DOHH2 (cell line): ENCODE measurements at regions not wholly inside any gene's neighbourhood (a gene's known extent, or its start where the extent isn't known, plus 50 kb on each side); places are given as distances from the start of the nearest gene placed in this dataset.

Experiments
- H3F3A ChIP-seq: fragments of 200-600 bp; sonication (generic), shearing (Covaris generic); 2 replicates; pipeline ENCODE4 v1.6.0; 2016; ENCODE audit warnings: antibody characterized with exemption, mild to moderate bottlenecking; ENCODE audit not compliant: control insufficient read depth, insufficient read depth
- H3K27ac ChIP-seq: fragments of 200-600 bp; sonication (generic); 2 replicates; pipeline ENCODE4 v1.5.1; 2014; ENCODE audit warnings: low read depth, mild to moderate bottlenecking, low read length, moderate library complexity
- H3K27me3 ChIP-seq: fragments of 200-600 bp; sonication (generic); 2 replicates; pipeline ENCODE4 v1.6.1; 2014; ENCODE audit warnings: mild to moderate bottlenecking, low read length, mixed read lengths; ENCODE audit not compliant: control insufficient read depth
- H3K36me3 ChIP-seq: fragments of 200-600 bp; sonication (generic); 2 replicates; pipeline ENCODE4 v1.6.1; 2014; ENCODE audit warnings: mild to moderate bottlenecking, low read length, moderate library complexity, mixed read lengths; ENCODE audit not compliant: control insufficient read depth
- H3K4me1 ChIP-seq: fragments of 200-600 bp; sonication (generic); 2 replicates; pipeline ENCODE4 v1.6.1; 2014; ENCODE audit warnings: mild to moderate bottlenecking, low read length, mixed read lengths; ENCODE audit not compliant: control insufficient read depth
- H3K4me2 ChIP-seq: fragments of 200-600 bp; sonication (generic); 2 replicates; pipeline ENCODE4 v1.6.0; 2014; ENCODE audit warnings: mild to moderate bottlenecking, low read length, moderate library complexity
- H3K4me3 ChIP-seq: fragments of 200-600 bp; sonication (generic); 2 replicates; pipeline ENCODE4 v1.5.1; 2014; ENCODE audit warnings: mild to moderate bottlenecking, low read length, mixed read lengths
- H3K79me2 ChIP-seq: fragments of 200-600 bp; sonication (generic); 2 replicates; pipeline ENCODE4 v1.6.1; 2014; ENCODE audit warnings: mild to moderate bottlenecking, low read length, mixed read lengths; ENCODE audit not compliant: control insufficient read depth
- H3K9me2 ChIP-seq: fragments of 200-600 bp; sonication (generic); replicated peaks from 2 replicates; pipeline ENCODE4 v1.6.1; 2014; ENCODE audit warnings: mild to moderate bottlenecking, low read length, mixed read lengths; ENCODE audit not compliant: control insufficient read depth
- H3K9me3 ChIP-seq: fragments of 200-600 bp; sonication (generic); 2 replicates; pipeline ENCODE4 v1.6.1; 2014; ENCODE audit warnings: antibody characterized with exemption, low read length, mixed read lengths; ENCODE audit not compliant: control insufficient read depth, insufficient read depth
- H4K20me1 ChIP-seq: fragments of 200-600 bp; sonication (generic); 2 replicates; pipeline ENCODE4 v1.6.0; 2014; ENCODE audit warnings: low read depth, mild to moderate bottlenecking, antibody characterized with exemption, low read length, moderate library complexity; ENCODE audit not compliant: control insufficient read depth, insufficient read depth
- CTCF ChIP-seq: fragments of 200-600 bp; sonication (generic); IDR thresholded peaks from one replicate; pipeline ENCODE4 v1.5.1; 2014; ENCODE audit warnings: antibody characterized with exemption, mild to moderate bottlenecking, low read depth, low read length; ENCODE audit not compliant: poor library complexity, severe bottlenecking
- EZH2phosphoT487 ChIP-seq: fragments of 200-600 bp; sonication (generic); IDR thresholded peaks from 2 replicates; pipeline ENCODE4 v1.6.1; 2017; ENCODE audit warnings: borderline replicate concordance, mild to moderate bottlenecking, antibody characterized with exemption, low read length, moderate library complexity, mixed read lengths

- Histone ChIP-seq H3K36me3 (no peaks in the 10 kb centered on the region), H3K9me3 (no peaks in the 10 kb centered on the region), H4K20me1 (no peaks in the 10 kb centered on the region), H3K79me2 (no peaks in the 10 kb centered on the region), H3K4me3 (no peak overlapping the region), H3K4me2 (no peak overlapping the region), H3F3A (no peaks in the 10 kb centered on the region), H3K9me2 (no peaks in the 10 kb centered on the region), H3K27me3 (peaks cover 3% of the 10 kb centered on the region; the same call in 1 of the 2 replicates), H3K27ac (no peak overlapping the region), H3K4me1 (no peaks in the 10 kb centered on the region)
- TF ChIP-seq CTCF (no peak), EZH2phosphoT487 (no peak)
These were observed 281.7 kb upstream of the HDAC4 start for GRCh38 chr2:239682518-239682917.

- no peaks in the 10 kb centered on the region for H3F3A ChIP-seq
- no peak for TF ChIP-seq CTCF
- TF ChIP-seq EZH2phosphoT487: no peak
- H3K9me2 ChIP-seq: no peaks in the 10 kb centered on the region
- no peaks in the 10 kb centered on the region for H3K4me1 ChIP-seq
- H3K27ac ChIP-seq: no peak overlapping the region
- peaks cover 3% of the 10 kb centered on the region; the same call in 1 of the 2 replicates for H3K27me3 ChIP-seq
- no peak overlapping the region for H3K4me2 ChIP-seq
- H3K4me3 ChIP-seq: no peak overlapping the region
- H3K79me2 ChIP-seq: no peaks in the 10 kb centered on the region
- H3K9me3 ChIP-seq: no peaks in the 10 kb centered on the region
- no peaks in the 10 kb centered on the region for H4K20me1 ChIP-seq
- no peaks in the 10 kb centered on the region for H3K36me3 ChIP-seq
These were observed 278.9 kb upstream of the HDAC4 start for GRCh38 chr2:239679755-239680154.

GRCh38 chr2:239678666-239679296, 278.0 kb upstream of the HDAC4 start:
- no peaks in the 10 kb centered on the region for H3K9me3 ChIP-seq
- H3K4me2 ChIP-seq: no peak overlapping the region
- H3K27ac ChIP-seq: no peak overlapping the region
- no peak for TF ChIP-seq CTCF
- no peak for TF ChIP-seq EZH2phosphoT487
- no peaks in the 10 kb centered on the region for H3K79me2 ChIP-seq
- no peaks in the 10 kb centered on the region for H3K36me3 ChIP-seq
- no peaks in the 10 kb centered on the region for H3K9me2 ChIP-seq
- peaks cover 3% of the 10 kb centered on the region; the same call in 1 of the 2 replicates for H3K27me3 ChIP-seq
- no peaks in the 10 kb centered on the region for H3K4me1 ChIP-seq
- no peaks in the 10 kb centered on the region for H3F3A ChIP-seq
- no peak overlapping the region for H3K4me3 ChIP-seq
- no peaks in the 10 kb centered on the region for H4K20me1 ChIP-seq
